Left lung (tissue), 4 donors: ENCODE measurements at regions not wholly inside any gene's neighbourhood (a gene's known extent, or its start where the extent isn't known, plus 50 kb on each side); places are given as distances from the start of the nearest gene placed in this dataset.
A peak's percentile ranks its signal among the peaks of the same experiment; 100 is the strongest.

Experiments
- ATAC-seq: fragments of 200-7000 bp; cut with Tn5 transposase; one replicate; pipeline ENCODE4 v1.9.1; 2020; ENCODE audit warnings: moderate library complexity
- DNase-seq, 4 donors: peaks; one replicate each; pipeline ENCODE4 v3.0.0-alpha.2; 2013 to 2020
- H3K27ac ChIP-seq, 2 donors: fragments of 200-600 bp; sonication (generic) in 1 of 2; one replicate each; pipeline versions ENCODE4 v1.5.0 to v1.8.0; 2020 to 2021
- H3K27me3 ChIP-seq, 2 donors: fragments of 200-600 bp; sonication (generic) in 1 of 2; one replicate each; pipeline versions ENCODE4 v1.5.0 to v1.8.0; 2020 to 2021
- H3K36me3 ChIP-seq, 2 donors: fragments of 200-600 bp; sonication (generic) in 1 of 2; one replicate each; pipeline versions ENCODE4 v1.5.0 to v1.8.0; 2020 to 2021
- H3K4me1 ChIP-seq, 2 donors: fragments of 200-600 bp; one replicate each; pipeline ENCODE4 v1.8.0; 2021
- H3K4me3 ChIP-seq, 2 donors: fragments of 200-600 bp; sonication (generic) in 1 of 2; one replicate each; pipeline versions ENCODE4 v1.5.0 to v1.8.0; 2020 to 2021; ENCODE audit warnings: mild to moderate bottlenecking in 1 of 2
- H3K9me3 ChIP-seq, 2 donors: fragments of 200-600 bp; sonication (generic) in 1 of 2; one replicate each; pipeline versions ENCODE4 v1.5.0 to v1.8.0; 2020 to 2021
- CTCF ChIP-seq, 2 donors: fragments of 200-600 bp; sonication (generic) in 1 of 2; IDR thresholded peaks; one replicate each; pipeline versions ENCODE4 v1.5.0 to v1.8.0; 2021; ENCODE audit warnings: antibody characterized with exemption in 2 of 2
- intact Hi-C, 2 donors: fragments of 100-400 bp; cut with DNase I; formaldehyde crosslinking; loops; one replicate each; pipeline versions ENCODE4 v1.11.2 to v1.14.2; 2022
- donor health status: DM: no; HTN: yes; CAD: no.
- donor health status: DM: no; HTN: no; CAD: no.

- ATAC-seq (no peak), DNase-seq (peak in 1 of 4 donors; percentile 38)
- intact Hi-C loops: no loop called here
- no peaks in the 10 kb centered on the region for H3K9me3 ChIP-seq
- H3K27ac ChIP-seq: no peak overlapping the region
- no peak overlapping the region for H3K4me3 ChIP-seq
- no peak for TF ChIP-seq CTCF (IDR thresholded peaks at IDR 0.05)
- no peaks in the 10 kb centered on the region for H3K4me1 ChIP-seq
- H3K36me3 ChIP-seq: no peaks in the 10 kb centered on the region
- peaks cover 0 to 67% of the 10 kb centered on the region in 2 donors for H3K27me3 ChIP-seq
Measured at GRCh38 chr17:79532107-79532790, 78.6 kb downstream of the RBFOX3 start.

GRCh38 chr17:79531191-79532095, 79.4 kb downstream of the RBFOX3 start:
- Histone ChIP-seq H3K4me1 (no peaks in the 10 kb centered on the region), H3K27me3 (peaks cover 0 to 73% of the 10 kb centered on the region in 2 donors)
- ATAC-seq: no peak

GRCh38 chr17:79530361-79531105, 80.3 kb downstream of the RBFOX3 start:
- Histone ChIP-seq H3K4me3 (no peak overlapping the region), H3K9me3 (no peaks in the 10 kb centered on the region), H3K4me1 (no peaks in the 10 kb centered on the region), H3K36me3 (no peaks in the 10 kb centered on the region), H3K27ac (no peak overlapping the region), H3K27me3 (peaks cover 0 to 78% of the 10 kb centered on the region in 2 donors)
- peak in 1 of 4 donors; percentile 57 for DNase-seq
- TF ChIP-seq CTCF (IDR thresholded peaks at IDR 0.05): no peak
- intact Hi-C loops: no loop called here
- no peak for ATAC-seq

More at GRCh38 chr17:79531191-79532095, 79.4 kb downstream of the RBFOX3 start:
- intact Hi-C loops: no loop called here
- DNase-seq: peak in 1 of 4 donors; percentile 66
- no peaks in the 10 kb centered on the region for H3K9me3 ChIP-seq
- H3K27ac ChIP-seq: no peak overlapping the region
- H3K36me3 ChIP-seq: no peaks in the 10 kb centered on the region
- no peak for TF ChIP-seq CTCF (IDR thresholded peaks at IDR 0.05)
- H3K4me3 ChIP-seq: no peak overlapping the region

GRCh38 chr17:79529661-79530081, 81.2 kb downstream of the RBFOX3 start:
- intact Hi-C loops: no loop called here

More at GRCh38 chr17:79529661-79530081, 81.2 kb downstream of the RBFOX3 start:
- peaks cover 0 to 86% of the 10 kb centered on the region in 2 donors for H3K27me3 ChIP-seq
- no peak overlapping the region for H3K27ac ChIP-seq
- DNase-seq (peak in 1 of 4 donors; percentile 57), ATAC-seq (no peak)
- TF ChIP-seq CTCF (IDR thresholded peaks at IDR 0.05): no peak
- no peaks in the 10 kb centered on the region for H3K9me3 ChIP-seq
- no peak overlapping the region for H3K4me3 ChIP-seq
- H3K4me1 ChIP-seq: no peaks in the 10 kb centered on the region
- no peaks in the 10 kb centered on the region for H3K36me3 ChIP-seq
